Stimulated activated CD4-positive, alpha-beta T cell treated with anti-CD3 and anti-CD28 coated beads, Interleukin-12 subunit alpha, Interleukin-12 subunit beta, amount 100 ng/mL, for 4 hours (primary cell): ENCODE measurements at regions not wholly inside any gene's neighbourhood (a gene's known extent, or its start where the extent isn't known, plus 50 kb on each side); places are given as distances from the start of the nearest gene placed in this dataset.

Experiments used
- DNase-seq: peaks from one replicate; pipeline ENCODE4 v3.0.0-alpha.2; 2020

DNA sequence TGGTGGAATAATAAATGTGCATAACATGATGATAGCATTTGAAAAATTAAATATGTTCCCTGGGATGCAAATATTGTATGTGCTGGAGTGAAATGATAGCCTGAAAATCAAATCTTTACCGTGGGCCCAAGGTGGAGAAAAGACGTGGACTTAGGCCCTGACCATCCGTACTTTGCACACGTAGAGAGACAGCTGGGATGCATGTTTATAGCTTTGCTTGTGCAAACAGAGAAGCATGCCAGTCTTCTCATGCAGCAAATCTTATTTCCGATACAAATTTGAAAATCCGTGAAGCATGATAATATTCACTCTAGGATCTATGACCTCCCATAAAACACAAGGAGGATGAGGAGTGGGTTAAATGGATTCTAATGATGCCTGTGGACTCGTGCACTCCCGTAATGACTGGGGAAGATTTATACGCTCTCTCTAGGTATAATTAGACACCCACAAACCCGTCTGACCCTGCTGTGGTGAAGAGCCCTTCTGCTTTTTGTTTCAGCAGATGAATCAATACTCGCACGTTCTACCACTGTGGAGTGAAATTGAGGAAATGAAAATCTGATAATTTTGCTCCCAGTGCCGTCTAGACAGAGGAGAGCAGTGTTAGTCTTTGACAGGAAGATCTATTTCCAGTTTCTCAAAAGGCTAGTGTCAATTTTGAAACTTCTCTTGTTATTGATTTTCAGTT, 810.3 kb upstream of the SALL3 start:
- DNase-seq: no peak

DNA sequence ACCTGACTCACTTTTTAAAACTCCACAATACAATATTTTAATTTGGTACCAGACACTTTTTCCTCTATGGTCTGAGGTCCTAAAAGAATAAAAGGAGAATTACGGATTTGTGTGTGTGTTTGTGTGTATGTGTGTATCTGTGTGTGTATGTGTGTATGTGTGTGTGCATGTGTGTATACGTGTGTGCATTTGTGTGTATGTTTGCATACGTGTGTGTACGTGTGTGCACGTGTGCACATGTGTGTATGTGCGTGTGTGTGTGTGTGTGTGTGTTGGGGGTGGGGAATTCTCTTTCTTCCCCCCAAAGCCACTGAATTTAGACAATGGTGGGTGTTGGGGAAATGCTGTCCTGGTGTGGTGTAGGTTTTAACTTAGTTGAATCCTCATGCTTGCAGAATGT, 807.7 kb upstream of the SALL3 start:
- DNase-seq: no peak

DNA sequence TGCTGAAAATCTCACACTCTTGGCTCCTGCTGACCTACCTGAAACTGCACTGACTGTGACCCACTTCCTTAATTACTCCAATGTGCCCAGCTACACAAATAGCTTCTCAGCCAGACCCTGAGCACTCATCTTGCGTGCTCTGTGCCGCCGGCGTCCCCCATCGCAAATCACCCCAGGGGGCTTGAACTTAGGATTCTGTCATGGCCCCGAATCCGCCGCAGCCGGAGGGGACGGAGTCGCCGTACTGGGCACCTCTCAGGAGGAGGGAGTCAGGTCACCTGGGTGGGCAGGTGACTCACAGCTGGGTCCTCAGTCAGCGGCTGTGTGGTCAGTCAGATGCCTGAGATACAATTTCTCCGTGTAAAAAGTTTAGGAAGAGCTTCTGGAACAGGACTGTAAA, 804.9 kb upstream of the SALL3 start:
- no peak for DNase-seq

DNA sequence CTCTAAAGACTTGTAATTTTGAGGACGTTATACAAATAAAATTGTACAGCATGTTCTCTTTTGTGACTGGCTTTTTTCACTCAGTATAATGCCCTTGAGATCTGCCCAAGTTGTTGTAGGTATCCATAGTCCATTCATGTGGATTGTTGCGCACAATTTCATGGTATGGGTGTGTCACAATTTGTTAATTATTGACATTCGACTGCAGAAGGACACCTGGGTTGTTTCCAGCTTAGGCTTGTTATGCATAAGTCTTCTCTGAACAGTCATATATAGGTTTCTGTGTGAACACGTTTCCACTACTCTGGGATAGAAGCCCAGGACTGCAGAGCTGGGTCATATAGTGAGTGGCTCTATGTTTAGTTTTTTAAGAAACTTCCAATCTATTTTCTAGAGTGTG, 800.8 kb upstream of the SALL3 start:
- DNase-seq: no peak

DNA sequence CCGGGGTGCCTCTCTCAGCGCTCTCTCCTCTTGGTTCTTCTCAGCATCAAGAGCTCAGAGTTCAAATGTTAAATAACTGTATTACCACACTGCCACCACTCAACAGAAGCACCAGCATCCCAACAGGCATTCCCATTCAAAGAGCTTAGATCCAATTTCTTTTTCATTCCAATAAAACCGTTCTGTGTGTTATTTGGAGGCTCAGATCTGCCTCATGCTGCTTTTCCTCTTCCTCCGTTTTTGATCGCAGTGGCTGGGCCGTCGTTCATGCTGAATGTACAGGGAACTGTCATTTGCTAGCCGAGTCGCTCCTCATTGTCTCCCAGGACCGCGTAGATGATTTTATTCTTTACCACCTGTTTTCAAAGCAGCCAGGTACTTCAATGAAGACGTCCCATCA, 798.9 kb upstream of the SALL3 start:
- no peak for DNase-seq

DNA sequence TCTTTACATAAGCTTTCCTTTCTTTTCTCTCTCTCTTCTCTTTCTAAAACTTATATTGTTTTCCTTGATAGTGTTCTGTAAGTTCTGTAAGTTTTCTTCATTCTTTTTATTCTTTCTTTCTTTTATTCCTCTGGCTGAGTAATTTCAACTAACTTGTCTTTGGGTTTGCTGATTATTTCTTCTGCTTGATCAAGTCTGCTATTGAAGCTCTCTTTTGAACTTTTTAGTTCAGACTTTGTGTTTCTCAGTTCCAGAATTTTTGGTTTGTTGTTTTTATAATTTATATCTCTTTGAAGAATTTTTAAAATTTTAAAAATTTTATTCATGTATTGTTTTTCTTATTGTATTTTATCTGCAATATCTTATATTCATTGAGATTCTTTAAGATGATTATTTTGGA, 795.8 kb upstream of the SALL3 start:
- DNase-seq: no peak

- no peak for DNase-seq
These were observed 788.3 kb upstream of the SALL3 start for GRCh38 chr18:78191276-78191675.

GRCh38 chr18:78192054-78192453, 787.6 kb upstream of the SALL3 start:
- DNase-seq: no peak

- DNase-seq: no peak
These were observed 783.3 kb upstream of the SALL3 start for GRCh38 chr18:78196280-78196679.

DNA sequence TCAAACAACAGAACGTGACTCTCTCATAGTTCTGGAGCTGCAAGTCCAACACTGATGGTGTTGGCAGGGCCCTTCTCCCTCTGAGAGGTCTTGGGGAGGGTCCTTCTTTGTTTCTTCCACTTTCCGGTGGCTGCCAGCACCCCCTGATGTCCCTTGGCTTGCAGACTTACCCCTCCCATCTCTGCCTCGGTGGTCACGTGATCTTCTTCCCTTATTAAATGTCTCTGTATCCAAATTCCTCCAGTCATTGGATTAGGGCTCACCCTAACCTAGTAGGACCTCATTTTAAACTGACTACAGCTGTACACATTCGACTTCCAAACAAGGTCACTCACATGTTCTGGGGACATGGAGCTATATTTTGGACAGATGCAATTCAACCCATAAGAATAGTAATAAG, 780.6 kb upstream of the SALL3 start:
- DNase-seq: no peak

GRCh38 chr18:78199611-78200010, 780.0 kb upstream of the SALL3 start:
- no peak for DNase-seq

DNA sequence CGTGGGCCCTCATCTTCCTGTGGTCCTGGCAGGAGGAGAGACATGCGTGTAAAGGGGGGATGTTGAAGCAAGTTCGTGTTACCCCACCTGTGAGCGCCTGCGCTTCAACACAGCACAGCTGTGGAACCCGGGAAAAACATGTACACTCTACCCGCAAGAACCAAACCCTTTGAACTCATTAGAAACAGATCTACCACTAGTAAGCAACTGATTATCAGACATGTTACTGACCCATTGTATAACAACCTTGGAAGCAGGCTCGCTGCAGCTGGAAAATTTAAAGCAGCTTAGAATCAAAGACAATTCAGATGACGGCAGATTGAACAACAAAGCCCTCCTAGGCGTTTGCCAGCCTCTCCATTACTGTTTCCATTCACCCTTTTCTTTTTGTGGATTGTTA, 771.7 kb upstream of the SALL3 start:
- DNase-seq: no peak

GRCh38 chr18:78208461-78208860, 771.2 kb upstream of the SALL3 start:
- DNase-seq: no peak

DNA sequence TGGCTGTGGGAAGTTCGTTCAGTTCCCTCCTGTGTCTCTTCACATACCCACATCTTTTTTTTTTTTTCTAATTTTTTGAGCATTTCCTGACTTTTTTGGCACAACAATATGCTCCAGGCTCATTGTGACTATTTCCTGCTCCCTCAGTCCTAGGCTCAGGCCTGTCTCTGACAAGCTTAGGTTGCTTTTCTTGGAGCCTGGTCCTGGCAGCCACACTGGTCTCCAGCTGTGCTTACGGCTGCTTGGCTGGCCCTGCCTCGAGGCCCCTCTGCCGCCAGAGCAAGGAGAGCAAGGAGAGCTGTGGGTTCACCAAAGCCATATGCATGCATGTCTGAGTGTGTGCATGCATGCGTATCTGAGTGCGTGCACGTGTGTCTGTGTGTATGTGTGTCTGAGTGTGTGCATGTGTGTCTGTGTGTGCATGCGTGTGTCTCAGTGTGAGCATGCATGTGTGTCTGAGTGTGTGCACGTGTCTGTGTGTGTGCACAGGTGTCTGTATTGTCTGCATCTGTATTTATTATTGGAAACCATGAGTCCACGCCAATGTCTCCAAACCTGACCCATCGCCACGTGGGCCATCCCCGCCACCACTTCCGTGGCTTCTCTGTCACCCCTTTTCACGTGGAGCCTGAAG, 766.1 kb upstream of the SALL3 start:
- no peak for DNase-seq

- no peak for DNase-seq
These were observed 758.1 kb upstream of the SALL3 start for GRCh38 chr18:78221496-78221895.

GRCh38 chr18:78228974-78229373, 750.6 kb upstream of the SALL3 start:
- no peak for DNase-seq

GRCh38 chr18:78230911-78231310, 748.7 kb upstream of the SALL3 start:
- no peak for DNase-seq

- no peak for DNase-seq
These were observed 747.4 kb upstream of the SALL3 start for GRCh38 chr18:78232196-78232595.

GRCh38 chr18:78237864-78238263, 741.8 kb upstream of the SALL3 start:
- no peak for DNase-seq

GRCh38 chr18:78238404-78239089, 741.1 kb upstream of the SALL3 start:
- DNase-seq: no peak

GRCh38 chr18:78239090-78239457, 740.5 kb upstream of the SALL3 start:
- no peak for DNase-seq

DNA sequence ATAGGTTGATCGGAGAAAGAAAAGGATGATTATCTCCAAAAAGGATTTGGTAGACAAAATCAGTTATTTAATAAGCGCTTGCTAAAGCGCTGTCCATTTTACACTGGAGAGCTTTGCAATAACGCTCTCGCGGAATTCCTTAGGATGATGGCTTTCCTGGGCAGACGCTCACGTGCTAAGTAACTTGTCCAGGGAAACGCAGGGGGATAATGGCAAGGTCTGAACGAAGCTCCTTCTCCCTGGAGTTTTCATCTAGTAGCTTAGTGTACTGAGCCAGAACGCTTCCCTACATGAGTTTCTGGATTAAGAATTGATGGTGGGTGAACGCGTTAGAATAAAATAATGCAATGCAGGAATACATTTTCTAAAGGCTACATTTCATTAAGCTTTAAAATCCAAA, 739.5 kb upstream of the SALL3 start:
- no peak for DNase-seq

GRCh38 chr18:78240627-78241252, 738.9 kb upstream of the SALL3 start:
- DNase-seq: no peak
